Esophagus muscularis mucosa (tissue), 4 donors: ENCODE measurements at regions not wholly inside any gene's neighbourhood (a gene's known extent, or its start where the extent isn't known, plus 50 kb on each side); places are given as distances from the start of the nearest gene placed in this dataset.

Source experiments
- DNase-seq: peaks from one replicate; pipeline ENCODE4 v3.0.0-alpha.2; 2017; ENCODE audit errors: extremely low spot score
- H3K27ac ChIP-seq, 4 donors: fragments of 200-600 bp; sonication (generic); replicated peaks in 1 of 4; 1 replicate in 3 of 4; 2 replicates in 1 of 4; pipeline ENCODE4 v1.5.1; 2016 to 2019; ENCODE audit warnings: mild to moderate bottlenecking in 1 of 4
- H3K27me3 ChIP-seq, 4 donors: fragments of 200-600 bp; sonication (generic); one replicate each; pipeline versions ENCODE4 v1.5.1 to v1.6.0; 2016 to 2019
- H3K36me3 ChIP-seq, 4 donors: fragments of 200-600 bp; sonication (generic); one replicate each; pipeline ENCODE4 v1.5.1; 2016 to 2019
- H3K4me1 ChIP-seq, 4 donors: fragments of 200-600 bp; sonication (generic); one replicate each; pipeline ENCODE4 v1.5.1; 2016 to 2019
- H3K4me3 ChIP-seq, 4 donors: fragments of 200-600 bp; sonication (generic); 1 replicate in 2 of 4; 2 replicates in 2 of 4; pipeline ENCODE4 v1.5.1; 2016 to 2019; ENCODE audit warnings: mild to moderate bottlenecking in 4 of 4, moderate library complexity in 1 of 4
- H3K9me3 ChIP-seq, 4 donors: fragments of 200-600 bp; sonication (generic); 1 replicate in 3 of 4; 2 replicates in 1 of 4; pipeline ENCODE4 v1.5.1; 2016 to 2019
- EP300 ChIP-seq: sonication (generic); formaldehyde crosslinking; IDR thresholded peaks from one replicate; pipeline ENCODE4 v1.6.1; 2017; ENCODE audit warnings: antibody characterized with exemption
- POLR2A ChIP-seq: fragments of 450-650 bp; IDR thresholded peaks from one replicate; pipeline ENCODE4 v1.6.1; 2017; ENCODE audit warnings: antibody characterized with exemption, moderate library complexity, mild to moderate bottlenecking, low read depth
- POLR2AphosphoS5 ChIP-seq, 2 donors: sonication (generic); formaldehyde crosslinking; IDR thresholded peaks; one replicate each; pipeline ENCODE4 v1.6.1; 2017; ENCODE audit warnings: antibody characterized with exemption in 2 of 2
- WGBS: methylation state at CpG from one replicate; pipeline ENCODE4 v1.1.5; 2018; 5-methylcytosine and 5-hydroxymethylcytosine counted together
- intact Hi-C: fragments of 100-400 bp; cut with DNase I; formaldehyde crosslinking; loops from one replicate; pipeline ENCODE4 v1.15.1; 2023
- TF ChIP-seq, protein P1 (sequence below), 3 experiments: fragments of 200-600 bp in 2 of 3; fragments of 450-650 bp in 1 of 3; sonication (generic) in 2 of 3; IDR thresholded peaks; one replicate each; pipeline ENCODE4 v1.5.1; 2017 to 2019; ENCODE audit warnings: antibody characterized with exemption in 3 of 3, mild to moderate bottlenecking in 2 of 3, moderate library complexity in 1 of 3

DNA sequence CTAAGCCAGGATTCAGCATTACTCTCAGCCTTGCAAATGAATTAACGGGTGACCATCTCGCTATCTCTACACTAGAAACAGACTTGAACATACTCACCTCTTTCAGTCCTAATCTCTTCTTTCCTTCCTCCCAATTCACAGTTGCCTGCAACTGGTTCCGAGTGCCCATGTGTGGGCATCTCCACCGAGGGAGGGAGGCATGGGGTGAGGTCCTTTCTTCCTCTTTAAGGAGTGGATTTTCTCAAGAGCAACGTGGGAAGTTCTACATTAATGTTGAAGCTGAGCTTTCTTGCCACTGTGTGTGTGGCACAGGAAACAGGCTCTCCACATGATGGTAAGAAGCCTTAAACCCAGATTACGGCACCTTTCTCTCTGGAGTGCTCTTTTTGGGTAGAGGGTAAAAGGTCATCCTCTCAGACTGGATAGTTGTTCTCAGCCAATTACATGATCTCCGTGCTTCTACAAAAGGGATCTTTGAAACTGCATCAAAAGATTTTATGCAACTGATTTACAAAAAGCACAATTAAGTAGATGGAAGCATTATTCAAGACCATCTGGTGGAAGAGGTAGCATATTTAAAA is 286.8 kb upstream of the NR2F2 start:
- WGBS, result 83% methylated on average over 7 of the region's 7 CpGs
- intact Hi-C loops, result no loop called here
- DNase-seq, result peak; percentile 57
- no peak overlapping the region for H3K27ac ChIP-seq
- no peak overlapping the region for H3K4me3 ChIP-seq
- H3K36me3 ChIP-seq, result no peaks in the 10 kb centered on the region
- H3K9me3 ChIP-seq, result no peaks in the 10 kb centered on the region
- peaks cover 18 to 24% (median 21%) of the 10 kb centered on the region in 4 donors for H3K4me1 ChIP-seq
- TF ChIP-seq EP300 (no peak), POLR2AphosphoS5 (IDR thresholded peaks at IDR 0.05) (no peak), POLR2A (no peak)
- TF ChIP-seq, protein P1, sequence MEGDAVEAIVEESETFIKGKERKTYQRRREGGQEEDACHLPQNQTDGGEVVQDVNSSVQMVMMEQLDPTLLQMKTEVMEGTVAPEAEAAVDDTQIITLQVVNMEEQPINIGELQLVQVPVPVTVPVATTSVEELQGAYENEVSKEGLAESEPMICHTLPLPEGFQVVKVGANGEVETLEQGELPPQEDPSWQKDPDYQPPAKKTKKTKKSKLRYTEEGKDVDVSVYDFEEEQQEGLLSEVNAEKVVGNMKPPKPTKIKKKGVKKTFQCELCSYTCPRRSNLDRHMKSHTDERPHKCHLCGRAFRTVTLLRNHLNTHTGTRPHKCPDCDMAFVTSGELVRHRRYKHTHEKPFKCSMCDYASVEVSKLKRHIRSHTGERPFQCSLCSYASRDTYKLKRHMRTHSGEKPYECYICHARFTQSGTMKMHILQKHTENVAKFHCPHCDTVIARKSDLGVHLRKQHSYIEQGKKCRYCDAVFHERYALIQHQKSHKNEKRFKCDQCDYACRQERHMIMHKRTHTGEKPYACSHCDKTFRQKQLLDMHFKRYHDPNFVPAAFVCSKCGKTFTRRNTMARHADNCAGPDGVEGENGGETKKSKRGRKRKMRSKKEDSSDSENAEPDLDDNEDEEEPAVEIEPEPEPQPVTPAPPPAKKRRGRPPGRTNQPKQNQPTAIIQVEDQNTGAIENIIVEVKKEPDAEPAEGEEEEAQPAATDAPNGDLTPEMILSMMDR (IDR thresholded peaks at IDR 0.05), result no peak
- H3K27me3 ChIP-seq, result no peaks in the 10 kb centered on the region

DNA sequence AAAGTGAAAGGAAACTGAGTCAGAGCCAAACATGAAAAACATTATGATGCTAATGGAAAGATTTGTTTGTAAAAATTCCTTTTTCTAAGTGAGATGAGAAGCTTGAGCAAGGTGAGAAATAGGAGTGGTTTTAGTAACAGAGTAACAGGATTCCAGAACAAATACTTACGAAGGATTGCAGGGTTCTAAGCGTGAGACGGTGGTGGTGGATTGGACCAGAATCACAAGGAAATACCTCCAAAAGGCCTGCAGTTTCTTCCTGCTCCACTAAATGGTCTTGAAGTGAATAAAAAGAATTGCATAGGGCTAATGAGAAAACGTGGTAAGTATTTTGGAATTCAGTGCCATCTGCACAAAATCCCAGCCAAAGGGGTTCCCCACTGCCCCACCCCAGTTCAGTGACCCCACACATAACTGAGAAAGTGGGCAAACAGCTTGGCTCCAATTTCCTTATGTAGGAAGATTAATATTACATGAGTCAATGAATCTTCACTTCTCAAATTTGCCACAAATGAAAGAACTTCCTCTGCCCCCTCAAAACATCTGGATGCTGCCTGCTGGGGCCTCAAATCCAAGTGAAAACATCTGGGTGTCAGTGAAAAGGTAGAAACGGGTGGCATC is 283.8 kb upstream of the NR2F2 start:
- TF ChIP-seq POLR2A (no peak), POLR2AphosphoS5 (IDR thresholded peaks at IDR 0.05) (no peak), EP300 (no peak)
- TF ChIP-seq, protein P1 (IDR thresholded peaks at IDR 0.05), result no peak
- DNase-seq, result peak; percentile 39
- no peaks in the 10 kb centered on the region for H3K9me3 ChIP-seq
- 75% methylated on average over 5 of the region's 5 CpGs for WGBS
- H3K27me3 ChIP-seq, result no peaks in the 10 kb centered on the region
- H3K27ac ChIP-seq, result peak overlapping the region in 1 of 4 donors; percentile 2
- peaks cover 18 to 25% (median 23%) of the 10 kb centered on the region in 4 donors for H3K4me1 ChIP-seq
- intact Hi-C loops, result no loop called here
- no peaks in the 10 kb centered on the region for H3K36me3 ChIP-seq
- no peak overlapping the region for H3K4me3 ChIP-seq

DNA sequence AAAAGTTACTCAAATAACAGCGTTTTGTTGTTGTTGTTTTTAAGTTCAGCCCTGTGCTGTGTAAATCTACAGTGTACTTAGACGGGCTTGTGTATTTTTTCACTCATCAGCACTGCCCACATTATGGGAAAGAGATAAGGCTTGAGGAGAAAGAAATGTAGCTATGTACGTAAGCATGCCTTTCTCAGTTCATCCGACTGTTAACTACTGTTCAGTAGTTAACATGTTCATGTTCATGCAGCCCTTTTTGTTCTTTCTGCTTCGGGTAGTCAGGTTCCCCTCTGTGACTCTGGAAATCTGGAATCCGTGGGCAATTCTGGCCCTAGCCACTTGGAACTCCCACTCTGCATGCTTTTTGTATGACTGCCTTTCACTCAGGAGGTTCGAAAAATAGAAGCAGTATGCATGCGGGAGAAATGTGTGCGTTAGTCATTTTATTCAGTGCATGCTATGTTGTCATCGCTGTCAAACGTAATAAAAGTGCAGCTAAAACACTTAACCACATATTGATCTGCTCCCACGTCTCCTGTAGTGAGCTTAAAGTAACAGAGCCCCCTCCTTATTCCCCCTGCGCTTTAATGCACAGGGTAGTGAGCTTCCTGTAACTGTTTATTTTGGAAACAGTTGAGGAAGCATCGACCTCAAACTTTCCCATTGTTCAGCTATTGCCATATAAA is 283.1 kb upstream of the NR2F2 start:
- Histone ChIP-seq H3K4me3 (peak overlapping the region in 1 of 4 donors; percentile 7), H3K4me1 (peaks cover 18 to 25% (median 23%) of the 10 kb centered on the region in 4 donors), H3K27me3 (no peaks in the 10 kb centered on the region), H3K9me3 (no peaks in the 10 kb centered on the region), H3K36me3 (no peaks in the 10 kb centered on the region), H3K27ac (peak overlapping the region in 1 of 4 donors; percentile 2)
- TF ChIP-seq POLR2A, result no peak
- TF ChIP-seq POLR2AphosphoS5 (IDR thresholded peaks at IDR 0.05), result no peak
- TF ChIP-seq, protein P1 (IDR thresholded peaks at IDR 0.05), result no peak
- no peak for TF ChIP-seq EP300
- DNase-seq, result peak; percentile 68
- 27% methylated on average over 14 of the region's 14 CpGs for WGBS
- intact Hi-C loops, result no loop called here

DNA sequence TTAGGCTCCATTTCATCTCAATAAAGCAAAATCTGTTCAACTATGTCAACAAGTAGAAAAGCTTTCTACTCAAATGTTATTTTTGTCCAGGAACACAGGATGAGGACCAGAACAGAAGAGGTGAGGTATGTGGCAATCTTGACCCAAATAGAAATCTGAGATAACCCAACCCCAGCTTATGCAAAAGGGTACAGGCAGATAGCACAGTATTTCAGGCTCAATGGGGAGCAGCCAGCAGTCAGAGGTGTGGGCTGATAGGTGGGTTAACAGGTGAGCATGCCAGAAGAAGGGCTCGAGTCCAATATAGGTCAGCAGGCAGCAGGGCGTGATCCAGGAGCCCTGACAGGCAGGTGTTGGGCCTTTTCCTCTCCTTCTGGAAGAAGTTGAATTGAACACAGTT is 281.2 kb upstream of the NR2F2 start:
- no peaks in the 10 kb centered on the region for H3K27me3 ChIP-seq
- no peaks in the 10 kb centered on the region for H3K36me3 ChIP-seq
- H3K27ac ChIP-seq, result no peak overlapping the region
- no peak overlapping the region for H3K4me3 ChIP-seq
- intact Hi-C loops, result no loop called here
- WGBS, result 83% methylated on average over 2 of the region's 2 CpGs
- peak; percentile 53 for DNase-seq
- H3K9me3 ChIP-seq, result no peaks in the 10 kb centered on the region
- no peak for TF ChIP-seq EP300
- TF ChIP-seq POLR2AphosphoS5 (IDR thresholded peaks at IDR 0.05), result no peak
- TF ChIP-seq, protein P1 (IDR thresholded peaks at IDR 0.05), result no peak
- TF ChIP-seq POLR2A, result no peak
- peaks cover 29 to 36% (median 34%) of the 10 kb centered on the region in 4 donors for H3K4me1 ChIP-seq
